ENCODE measurements at regions not wholly inside any gene's neighbourhood (a gene's known extent, or its start where the extent isn't known, plus 50 kb on each side); places are given as distances from the start of the nearest gene placed in this dataset.

GRCh38 chr6:28770732-28771131, 153.1 kb downstream of the TRIM27 start:
- H3K9me3 ChIP-seq (ENCODE audit: insufficient read depth, low read depth, low read length), result peaks cover 4% of the 10 kb centered on the region; the same call in 1 of the 2 replicates
- no peak overlapping the region for H3K4me2 ChIP-seq (ENCODE audit: low read depth, low read length, poor library complexity, severe bottlenecking)
- H3K4me1 ChIP-seq (ENCODE audit: insufficient read depth, low read length, poor library complexity, severe bottlenecking), result no peaks in the 10 kb centered on the region
- no peak overlapping the region for H3K4me3 ChIP-seq (ENCODE audit: low read length, poor library complexity, severe bottlenecking)
- TF ChIP-seq CTCF (conservative IDR thresholded peaks at IDR 0.05; ENCODE audit: low read length) (no peak), EZH2phosphoT487 (IDR thresholded peaks at IDR 0.05; ENCODE audit: borderline replicate concordance) (no peak)
- H3F3A ChIP-seq (ENCODE audit: low read depth), result no peaks in the 10 kb centered on the region
- H3K27me3 ChIP-seq (ENCODE audit: insufficient read depth, low read length, poor library complexity, severe bottlenecking), result no peaks in the 10 kb centered on the region
- H3K9ac ChIP-seq (ENCODE audit: low read depth, low read length, poor library complexity, severe bottlenecking), result no peak overlapping the region
- H3K79me2 ChIP-seq (ENCODE audit: insufficient read depth, low read length), result no peaks in the 10 kb centered on the region
- H3K36me3 ChIP-seq (ENCODE audit: insufficient read depth, low read length), result no peaks in the 10 kb centered on the region
- no peaks in the 10 kb centered on the region for H4K20me1 ChIP-seq (ENCODE audit: insufficient read depth, low read length, poor library complexity, severe bottlenecking)
- H2AFZ ChIP-seq (ENCODE audit: low read length), result no peak overlapping the region
- H3K9me2 ChIP-seq (replicated peaks; ENCODE audit: low read depth, low read length), result no peaks in the 10 kb centered on the region

- Histone ChIP-seq H3K4me1 (ENCODE audit: insufficient read depth, low read length, poor library complexity, severe bottlenecking) (no peaks in the 10 kb centered on the region), H3K9ac (ENCODE audit: low read depth, low read length, poor library complexity, severe bottlenecking) (no peak overlapping the region), H4K20me1 (ENCODE audit: insufficient read depth, low read length, poor library complexity, severe bottlenecking) (no peaks in the 10 kb centered on the region), H3F3A (ENCODE audit: low read depth) (no peaks in the 10 kb centered on the region), H3K36me3 (ENCODE audit: insufficient read depth, low read length) (no peaks in the 10 kb centered on the region), H2AFZ (ENCODE audit: low read length) (no peak overlapping the region), H3K27me3 (ENCODE audit: insufficient read depth, low read length, poor library complexity, severe bottlenecking) (no peaks in the 10 kb centered on the region), H3K79me2 (ENCODE audit: insufficient read depth, low read length) (no peaks in the 10 kb centered on the region), H3K4me3 (ENCODE audit: low read length, poor library complexity, severe bottlenecking) (no peak overlapping the region), H3K9me2 (replicated peaks; ENCODE audit: low read depth, low read length) (no peaks in the 10 kb centered on the region), H3K4me2 (ENCODE audit: low read depth, low read length, poor library complexity, severe bottlenecking) (no peak overlapping the region), H3K9me3 (ENCODE audit: insufficient read depth, low read depth, low read length) (peaks cover 4% of the 10 kb centered on the region; the same call in 1 of the 2 replicates)
- TF ChIP-seq CTCF (conservative IDR thresholded peaks at IDR 0.05; ENCODE audit: low read length), result peak; percentile 25
- no peak for TF ChIP-seq EZH2phosphoT487 (IDR thresholded peaks at IDR 0.05; ENCODE audit: borderline replicate concordance)
Observed at GRCh38 chr6:28771401-28772267, 152.2 kb downstream of the TRIM27 start.

DNA sequence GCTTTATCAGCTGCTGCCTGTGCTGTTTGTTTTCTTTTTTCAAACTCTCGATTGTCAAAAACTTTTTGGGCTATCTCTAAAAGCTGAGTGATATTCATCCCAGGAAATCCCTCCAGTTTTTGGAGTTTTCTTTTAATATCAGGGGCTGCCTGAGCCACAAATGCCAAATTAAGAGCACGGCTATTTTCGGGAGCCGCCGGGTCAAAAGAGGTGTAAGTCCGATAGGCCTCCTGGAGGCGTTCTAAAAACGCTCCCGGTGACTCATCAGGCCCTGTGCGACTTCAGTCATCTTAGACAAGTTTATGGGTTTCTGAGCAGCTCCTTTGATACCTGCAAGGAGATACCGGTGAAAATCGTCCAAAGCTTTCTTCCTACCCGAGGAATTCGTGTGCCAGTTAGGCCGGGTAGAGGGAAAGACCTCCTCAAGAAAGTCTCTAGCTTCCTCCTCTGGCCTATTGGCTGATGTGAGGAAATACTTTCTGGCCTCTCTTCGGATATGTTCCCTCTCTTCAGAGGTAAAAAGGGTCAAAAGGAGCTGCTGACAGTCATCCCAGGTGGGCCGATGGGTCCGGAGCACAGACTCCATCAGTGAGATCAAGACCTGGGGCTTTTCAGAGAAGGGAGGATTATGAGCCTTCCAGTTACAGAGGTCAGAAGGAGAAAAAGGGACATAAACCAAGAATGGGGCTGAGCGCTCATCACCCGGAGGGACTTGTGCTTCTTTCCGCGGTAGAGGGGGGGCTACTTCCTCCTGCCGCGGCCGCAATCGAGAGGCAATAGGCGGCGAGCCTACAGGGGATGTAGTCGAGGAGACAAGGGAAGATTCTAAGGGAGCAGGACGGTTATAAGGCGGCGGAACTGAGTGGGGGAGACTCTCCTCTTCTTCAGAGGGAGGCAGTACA, 151.1 kb downstream of the TRIM27 start:
- H3K4me3 ChIP-seq (ENCODE audit: low read length, poor library complexity, severe bottlenecking), result no peak overlapping the region
- no peak for TF ChIP-seq CTCF (conservative IDR thresholded peaks at IDR 0.05; ENCODE audit: low read length)
- no peak for TF ChIP-seq EZH2phosphoT487 (IDR thresholded peaks at IDR 0.05; ENCODE audit: borderline replicate concordance)
- no peaks in the 10 kb centered on the region for H3K27me3 ChIP-seq (ENCODE audit: insufficient read depth, low read length, poor library complexity, severe bottlenecking)
- H3K9me2 ChIP-seq (replicated peaks; ENCODE audit: low read depth, low read length), result no peaks in the 10 kb centered on the region
- no peaks in the 10 kb centered on the region for H3K79me2 ChIP-seq (ENCODE audit: insufficient read depth, low read length)
- H3K9me3 ChIP-seq (ENCODE audit: insufficient read depth, low read depth, low read length), result peaks cover 4% of the 10 kb centered on the region; the same call in 1 of the 2 replicates
- H3K36me3 ChIP-seq (ENCODE audit: insufficient read depth, low read length), result no peaks in the 10 kb centered on the region
- no peak overlapping the region for H3K4me2 ChIP-seq (ENCODE audit: low read depth, low read length, poor library complexity, severe bottlenecking)
- no peaks in the 10 kb centered on the region for H4K20me1 ChIP-seq (ENCODE audit: insufficient read depth, low read length, poor library complexity, severe bottlenecking)
- H3K9ac ChIP-seq (ENCODE audit: low read depth, low read length, poor library complexity, severe bottlenecking), result no peak overlapping the region
- H3F3A ChIP-seq (ENCODE audit: low read depth), result no peaks in the 10 kb centered on the region
- H3K4me1 ChIP-seq (ENCODE audit: insufficient read depth, low read length, poor library complexity, severe bottlenecking), result no peaks in the 10 kb centered on the region
- H2AFZ ChIP-seq (ENCODE audit: low read length), result no peak overlapping the region
